Naive thymus-derived CD8-positive, alpha-beta T cell (primary cell): ENCODE measurements at regions not wholly inside any gene's neighbourhood (a gene's known extent, or its start where the extent isn't known, plus 50 kb on each side); places are given as distances from the start of the nearest gene placed in this dataset.
"Not testable (repeated sequence)": the region's sequence is repeated elsewhere in the genome, so short reads cannot be mapped to it uniquely, and the experiment has no call there.

Source experiments
- ATAC-seq, 2 donors: fragments of 150-1000 bp; cut with Tn5 transposase in 1 of 2; sonication (Bioruptor Pico), chemical (Tn5 transposase) in 1 of 2; 1 replicate in 1 of 2; 2 replicates in 1 of 2; pipeline ENCODE4 v1.10.0; 2021; ENCODE audit warnings: mild to moderate bottlenecking in 2 of 2, moderate library complexity in 2 of 2
- POLR2A ChIA-PET: fragments of 350-600 bp; sonication (Branson Sonifier 250); formaldehyde crosslinking; loops from one replicate; lab custom pipeline; 2021; ENCODE audit warnings: antibody characterized with exemption; lab: Charles Lee
- DNase-seq, 10 donors: peaks; one replicate each; pipeline versions ENCODE4 v3.0.0 to v3.0.0-alpha.2; 2020 to 2022
- H3K27ac Mint-ChIP-seq, 10 donors: one replicate each; pipeline ENCODE4 v1.8.0; 2020 to 2022; ENCODE audit warnings: mild to moderate bottlenecking in 10 of 10, mixed read lengths in 10 of 10, moderate library complexity in 4 of 10, inconsistent platforms in 1 of 10
- H3K27me3 Mint-ChIP-seq, 5 donors: one replicate each; pipeline ENCODE4 v1.8.0; 2021 to 2022; ENCODE audit warnings: mixed read lengths in 5 of 5
- H3K36me3 Mint-ChIP-seq, 3 donors: one replicate each; pipeline ENCODE4 v1.8.0; 2020 to 2022; ENCODE audit warnings: mixed read lengths in 3 of 3, mild to moderate bottlenecking in 2 of 3, inconsistent platforms in 1 of 3
- H3K4me1 Mint-ChIP-seq, 4 donors: one replicate each; pipeline ENCODE4 v1.8.0; 2021 to 2022; ENCODE audit warnings: mixed read lengths in 4 of 4
- H3K4me3 Mint-ChIP-seq, 10 donors: one replicate each; pipeline ENCODE4 v1.8.0; 2020 to 2022; ENCODE audit warnings: mild to moderate bottlenecking in 10 of 10, mixed read lengths in 10 of 10, moderate library complexity in 6 of 10, inconsistent platforms in 1 of 10
- H3K9me3 Mint-ChIP-seq, 9 donors: one replicate each; pipeline ENCODE4 v1.8.0; 2020 to 2022; ENCODE audit warnings: mixed read lengths in 9 of 9, mild to moderate bottlenecking in 3 of 9, inconsistent platforms in 1 of 9, moderate library complexity in 1 of 9

DNA sequence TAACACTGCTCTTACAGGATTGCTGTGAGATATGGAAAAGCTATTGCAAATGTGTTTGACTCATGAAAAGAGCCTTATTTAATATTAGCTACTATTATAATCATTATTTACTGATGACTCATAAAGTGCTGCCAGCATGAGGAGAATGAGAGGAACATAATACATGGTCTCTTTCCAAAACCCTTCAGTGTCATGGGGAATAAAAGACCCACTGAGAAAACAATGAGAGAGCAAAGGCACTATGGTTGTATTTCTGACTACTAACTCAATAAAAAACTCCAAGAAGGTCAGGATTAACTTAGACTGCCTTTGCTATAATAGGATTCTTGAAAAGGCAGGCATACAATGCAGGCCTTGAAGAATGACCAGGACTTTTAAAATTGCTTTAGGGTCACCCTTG, 633.5 kb downstream of the DTWD2 start:
- Mint-ChIP-seq H3K4me3 (no peak overlapping the region), H3K9me3 (peaks cover 0 to 12% (median 3%) of the 10 kb centered on the region in 9 donors), H3K27me3 (peaks cover 0 to 3% (median 0%) of the 10 kb centered on the region in 5 donors), H3K4me1 (no peaks in the 10 kb centered on the region), H3K27ac (no peak overlapping the region), H3K36me3 (no peaks in the 10 kb centered on the region)
- POLR2A ChIA-PET: no interaction called here
- DNase-seq: no peak
- no peak for ATAC-seq

DNA sequence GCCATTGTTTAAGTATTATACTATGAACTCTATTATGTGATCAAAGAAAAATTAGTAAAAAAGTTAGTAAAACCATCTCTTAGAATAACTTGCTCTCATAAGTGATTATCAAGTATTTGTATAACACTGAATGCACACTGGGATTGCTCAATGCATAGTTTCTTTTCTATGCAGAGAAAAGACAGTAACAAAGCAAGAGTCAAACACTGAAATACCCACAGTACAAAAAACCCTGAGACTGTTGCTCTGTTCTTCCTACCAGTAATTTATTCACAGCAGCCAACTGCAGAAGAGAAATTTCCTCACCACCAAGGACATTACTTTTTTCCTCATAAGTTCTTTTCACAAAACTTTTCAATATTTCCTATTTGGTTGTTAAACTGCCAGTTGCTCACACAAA, 634.4 kb downstream of the DTWD2 start:
- Mint-ChIP-seq H3K4me1 (no peaks in the 10 kb centered on the region), H3K4me3 (no peak overlapping the region), H3K36me3 (no peaks in the 10 kb centered on the region), H3K27ac (no peak overlapping the region), H3K27me3 (peaks cover 0 to 3% (median 0%) of the 10 kb centered on the region in 5 donors), H3K9me3 (peaks cover 0 to 15% (median 3%) of the 10 kb centered on the region in 9 donors)
- POLR2A ChIA-PET: no interaction called here
- ATAC-seq (no peak), DNase-seq (no peak)

DNA sequence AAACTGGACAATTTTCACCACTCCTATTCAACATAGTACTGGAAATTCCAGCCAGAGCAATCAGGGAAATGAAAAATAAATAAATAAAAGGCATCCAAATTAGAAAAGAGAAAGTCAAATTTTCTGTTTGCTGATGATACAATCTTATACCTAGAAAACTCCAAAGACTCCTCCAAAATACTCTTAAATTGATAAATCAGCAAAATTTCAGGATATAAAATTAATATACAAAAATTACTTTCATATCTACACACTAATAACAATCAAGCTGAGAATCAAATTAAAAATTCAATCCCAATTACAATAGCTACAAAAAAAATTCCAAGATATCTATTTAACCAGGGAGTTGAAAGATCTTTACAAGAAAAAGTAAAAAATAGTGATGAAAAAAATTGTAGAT, 651.9 kb downstream of the DTWD2 start:
- H3K4me3 Mint-ChIP-seq: no peak overlapping the region
- DNase-seq (no peak), ATAC-seq (no peak)
- peaks cover 0 to 35% (median 4%) of the 10 kb centered on the region in 9 donors for H3K9me3 Mint-ChIP-seq
- H3K27ac Mint-ChIP-seq: no peak overlapping the region
- POLR2A ChIA-PET: no interaction called here
- no peaks in the 10 kb centered on the region for H3K36me3 Mint-ChIP-seq
- no peaks in the 10 kb centered on the region for H3K4me1 Mint-ChIP-seq
- no peaks in the 10 kb centered on the region for H3K27me3 Mint-ChIP-seq

DNA sequence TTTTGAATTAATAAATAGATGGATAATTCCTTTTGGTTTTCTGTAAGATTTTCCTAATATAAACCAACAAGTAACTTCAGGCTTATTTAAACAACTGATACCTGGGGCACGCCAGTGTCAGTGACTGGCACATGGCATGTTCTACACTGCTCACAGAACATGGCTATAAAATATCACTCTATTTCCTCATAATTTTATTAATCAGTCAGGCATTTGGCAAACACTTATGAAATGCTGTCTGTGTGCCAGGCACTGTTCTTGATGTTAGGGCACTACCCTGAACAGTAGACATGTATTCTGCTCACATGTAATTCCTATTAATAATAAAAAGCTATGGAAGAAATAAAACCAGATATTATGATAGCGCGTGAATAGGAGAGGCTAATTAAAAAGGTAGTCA, 661.0 kb downstream of the DTWD2 start:
- Mint-ChIP-seq H3K36me3 (peaks cover 0 to 7% (median 0%) of the 10 kb centered on the region in 3 donors), H3K9me3 (peaks cover 0 to 16% (median 8%) of the 10 kb centered on the region in 9 donors), H3K4me1 (no peaks in the 10 kb centered on the region), H3K27me3 (peaks cover 0 to 2% (median 0%) of the 10 kb centered on the region in 5 donors), H3K27ac (no peak overlapping the region), H3K4me3 (no peak overlapping the region)
- POLR2A ChIA-PET: no interaction called here
- ATAC-seq (no peak), DNase-seq (no peak)

DNA sequence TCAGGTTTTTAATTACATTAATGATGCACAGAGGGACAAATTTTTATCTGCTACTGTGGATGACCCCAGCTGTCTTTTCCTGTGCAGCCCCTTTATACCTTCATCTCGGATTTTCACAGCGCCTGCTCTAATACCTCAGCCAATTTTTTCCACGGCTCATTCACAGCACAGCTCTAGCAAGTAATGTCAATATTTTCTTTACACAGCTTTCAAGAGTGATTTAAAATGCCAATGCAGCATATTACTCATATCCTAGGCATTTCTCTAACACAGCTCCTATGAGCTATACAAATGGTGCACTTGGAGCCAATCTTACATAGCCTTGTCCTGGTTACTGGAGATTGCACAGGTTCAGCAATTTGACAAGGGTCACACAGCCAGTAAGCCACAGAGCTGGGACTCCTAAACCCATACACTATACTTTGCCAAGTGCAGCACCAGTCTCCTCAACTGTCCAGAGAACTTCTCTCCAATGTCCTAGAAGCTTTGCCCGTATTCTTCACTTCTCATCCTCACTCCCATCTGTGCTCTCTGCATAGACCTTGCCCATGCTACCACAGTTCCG, 661.8 kb downstream of the DTWD2 start:
- no peak overlapping the region for H3K27ac Mint-ChIP-seq
- DNase-seq: no peak
- H3K4me3 Mint-ChIP-seq: no peak overlapping the region
- no peaks in the 10 kb centered on the region for H3K4me1 Mint-ChIP-seq
- peaks cover 0 to 22% (median 6%) of the 10 kb centered on the region in 9 donors for H3K9me3 Mint-ChIP-seq
- no peak for ATAC-seq
- peaks cover 0 to 2% (median 0%) of the 10 kb centered on the region in 5 donors for H3K27me3 Mint-ChIP-seq
- POLR2A ChIA-PET: no interaction called here
- H3K36me3 Mint-ChIP-seq: peaks cover 0 to 7% (median 0%) of the 10 kb centered on the region in 3 donors

DNA sequence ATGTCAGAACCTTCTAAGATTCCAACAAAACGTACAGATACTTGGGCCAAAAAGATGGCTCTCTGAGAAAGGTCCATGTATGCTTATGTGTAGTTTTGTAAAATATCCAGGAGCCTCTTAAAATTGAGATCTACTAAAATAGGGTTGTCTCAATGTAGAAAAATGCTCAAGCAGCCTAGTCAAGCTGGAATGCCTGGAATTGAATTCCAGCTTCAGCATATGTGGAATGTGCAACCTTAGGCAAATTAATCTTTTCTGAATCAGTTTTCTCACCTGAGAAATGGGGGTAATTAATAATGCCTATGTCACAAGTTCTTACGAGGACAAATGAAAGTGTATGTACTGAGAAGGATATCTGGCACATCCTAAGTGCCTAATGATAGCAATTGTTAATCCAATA, 662.4 kb downstream of the DTWD2 start:
- POLR2A ChIA-PET: no interaction called here

DNA sequence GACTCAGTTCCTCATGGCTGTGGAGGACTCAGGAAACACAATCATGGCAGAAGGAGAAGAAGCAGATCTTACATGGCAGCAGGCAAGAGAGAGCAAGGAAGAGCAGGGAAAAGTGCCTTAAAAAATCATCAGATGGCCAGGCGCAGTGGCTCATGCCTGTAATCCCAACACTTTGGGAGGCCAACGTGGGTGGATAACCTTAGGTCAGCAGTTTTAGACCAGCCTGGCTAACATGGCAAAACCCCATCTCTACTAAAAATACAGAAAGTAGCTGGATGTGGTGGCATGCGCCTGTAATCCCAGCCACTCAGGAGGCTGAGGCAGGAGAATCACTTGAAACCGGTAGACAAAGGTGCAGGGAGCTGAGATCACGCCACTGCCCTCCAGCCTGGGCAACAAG, 664.6 kb downstream of the DTWD2 start:
- peaks cover 0 to 32% (median 8%) of the 10 kb centered on the region in 9 donors for H3K9me3 Mint-ChIP-seq
- H3K36me3 Mint-ChIP-seq, H3K27me3 Mint-ChIP-seq, H3K4me1 Mint-ChIP-seq, H3K27ac Mint-ChIP-seq, DNase-seq, H3K4me3 Mint-ChIP-seq, ATAC-seq, POLR2A ChIA-PET: not testable (repeated sequence)

More for the DNA sequence above, 662.4 kb downstream of the DTWD2 start:
- H3K4me1 Mint-ChIP-seq: no peaks in the 10 kb centered on the region
- DNase-seq: no peak
- peaks cover 0 to 25% (median 6%) of the 10 kb centered on the region in 9 donors for H3K9me3 Mint-ChIP-seq
- peaks cover 0 to 7% (median 0%) of the 10 kb centered on the region in 3 donors for H3K36me3 Mint-ChIP-seq
- no peak for ATAC-seq
- no peak overlapping the region for H3K27ac Mint-ChIP-seq
- H3K27me3 Mint-ChIP-seq: peaks cover 0 to 2% (median 0%) of the 10 kb centered on the region in 5 donors
- no peak overlapping the region for H3K4me3 Mint-ChIP-seq

DNA sequence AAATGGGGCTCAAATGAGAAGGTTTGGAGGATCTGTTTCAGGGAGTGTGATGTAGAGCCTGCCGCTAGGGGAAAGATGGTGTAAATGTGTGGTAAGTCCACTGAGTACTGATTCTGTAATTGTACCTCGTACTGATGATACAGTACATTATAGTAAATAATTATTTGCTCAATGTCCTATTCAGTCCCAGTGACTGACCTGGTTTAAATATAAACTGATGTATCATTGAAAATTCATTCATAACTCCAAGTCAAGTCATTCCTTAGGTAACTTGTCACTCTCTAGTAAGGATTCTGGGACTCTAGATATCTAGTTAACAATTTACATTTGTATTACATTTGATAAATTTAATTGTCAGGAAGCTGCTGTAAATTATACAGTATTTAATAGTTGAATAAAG, 667.3 kb downstream of the DTWD2 start:
- Mint-ChIP-seq H3K27me3 (peaks cover 0 to 2% (median 0%) of the 10 kb centered on the region in 5 donors), H3K4me1 (no peaks in the 10 kb centered on the region), H3K36me3 (peaks cover 0 to 7% (median 0%) of the 10 kb centered on the region in 3 donors), H3K4me3 (no peak overlapping the region), H3K9me3 (peaks cover 0 to 32% (median 8%) of the 10 kb centered on the region in 9 donors), H3K27ac (no peak overlapping the region)
- DNase-seq (no peak), ATAC-seq (no peak)
- POLR2A ChIA-PET: no interaction called here

DNA sequence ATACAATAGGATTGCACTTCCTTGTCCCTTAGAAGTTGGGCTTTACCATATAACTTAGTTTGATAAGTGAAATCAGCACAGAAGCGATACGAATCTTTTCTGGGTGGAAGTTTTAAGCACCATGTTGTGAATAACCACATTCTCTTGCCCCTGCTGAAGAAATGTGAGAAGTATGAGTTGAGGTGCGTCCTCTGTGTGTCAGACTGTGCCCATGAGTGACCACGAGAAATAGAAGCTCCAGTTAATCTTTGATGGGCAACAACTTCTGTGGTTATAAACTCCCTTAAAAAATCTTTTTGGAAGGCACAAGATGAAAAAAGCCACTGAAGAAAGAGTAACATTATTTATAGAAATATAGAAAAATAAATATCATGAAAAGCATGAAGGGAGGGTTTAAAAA, 668.2 kb downstream of the DTWD2 start:
- POLR2A ChIA-PET: no interaction called here
- Mint-ChIP-seq H3K9me3 (peaks cover 0 to 32% (median 8%) of the 10 kb centered on the region in 9 donors), H3K27ac (no peak overlapping the region), H3K4me3 (no peak overlapping the region), H3K36me3 (peaks cover 0 to 7% (median 0%) of the 10 kb centered on the region in 3 donors), H3K4me1 (no peaks in the 10 kb centered on the region), H3K27me3 (peaks cover 0 to 2% (median 0%) of the 10 kb centered on the region in 5 donors)
- DNase-seq (no peak), ATAC-seq (no peak)

DNA sequence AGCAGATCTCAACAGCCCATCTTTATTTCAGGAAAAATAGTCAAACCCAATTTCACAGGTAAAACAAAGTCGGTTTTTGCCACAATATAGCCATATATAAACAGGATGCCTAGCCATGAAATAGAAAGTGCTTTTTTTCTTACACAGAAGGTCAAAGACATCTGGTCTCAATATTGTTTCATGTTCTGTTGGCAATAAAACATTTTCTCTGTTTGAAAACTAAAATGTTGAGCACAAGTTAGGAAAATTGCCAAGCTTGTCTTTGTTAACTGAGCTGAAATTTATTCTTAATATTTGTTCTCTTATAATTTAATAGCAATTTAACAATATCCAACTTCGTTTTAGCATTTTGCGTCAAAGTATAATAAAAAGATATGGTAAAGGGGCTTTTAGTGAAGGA, 673.4 kb downstream of the DTWD2 start:
- Mint-ChIP-seq H3K4me3 (no peak overlapping the region), H3K4me1 (no peaks in the 10 kb centered on the region), H3K27me3 (no peaks in the 10 kb centered on the region), H3K36me3 (no peaks in the 10 kb centered on the region), H3K27ac (no peak overlapping the region), H3K9me3 (peaks cover 0 to 5% (median 0%) of the 10 kb centered on the region in 9 donors)
- POLR2A ChIA-PET: no interaction called here
- ATAC-seq: no peak
- no peak for DNase-seq

DNA sequence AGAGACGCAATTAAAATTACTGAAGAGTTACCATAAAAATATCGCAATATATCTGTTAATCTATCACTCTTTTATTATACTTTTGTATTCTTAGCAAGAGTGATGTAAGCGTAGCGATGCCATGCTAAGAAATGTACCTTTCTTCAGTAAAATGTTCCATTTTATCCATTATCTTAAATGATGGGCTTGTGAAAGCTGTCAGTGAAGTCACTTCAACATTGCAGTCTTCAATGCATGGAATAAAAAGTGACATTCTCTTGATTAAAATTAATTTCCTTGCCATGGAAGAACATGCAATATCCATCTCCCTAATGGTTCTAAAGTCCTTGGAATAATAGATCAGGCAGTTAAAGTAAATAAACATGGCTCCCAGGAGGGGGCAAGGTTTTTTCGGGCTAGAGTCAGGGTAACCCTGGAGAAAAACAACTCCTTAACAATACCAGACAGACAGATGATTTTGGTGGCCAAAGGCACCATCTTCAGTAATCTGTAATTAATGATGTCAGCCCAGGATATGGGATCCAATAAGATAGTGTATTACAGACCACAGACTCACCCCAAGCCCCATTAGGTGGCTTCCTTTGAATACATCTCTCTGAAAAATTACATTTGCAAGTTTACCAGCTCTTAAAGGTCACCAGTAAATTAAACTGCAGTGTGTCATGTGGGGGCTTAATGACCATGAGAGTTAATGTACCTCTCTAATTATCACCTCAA, 677.1 kb downstream of the DTWD2 start:
- POLR2A ChIA-PET: no interaction called here
- peaks cover 0 to 5% (median 0%) of the 10 kb centered on the region in 9 donors for H3K9me3 Mint-ChIP-seq
- no peak overlapping the region for H3K4me3 Mint-ChIP-seq
- H3K4me1 Mint-ChIP-seq: no peaks in the 10 kb centered on the region
- ATAC-seq: no peak
- H3K36me3 Mint-ChIP-seq: no peaks in the 10 kb centered on the region
- H3K27ac Mint-ChIP-seq: no peak overlapping the region
- H3K27me3 Mint-ChIP-seq: no peaks in the 10 kb centered on the region
- DNase-seq: no peak

DNA sequence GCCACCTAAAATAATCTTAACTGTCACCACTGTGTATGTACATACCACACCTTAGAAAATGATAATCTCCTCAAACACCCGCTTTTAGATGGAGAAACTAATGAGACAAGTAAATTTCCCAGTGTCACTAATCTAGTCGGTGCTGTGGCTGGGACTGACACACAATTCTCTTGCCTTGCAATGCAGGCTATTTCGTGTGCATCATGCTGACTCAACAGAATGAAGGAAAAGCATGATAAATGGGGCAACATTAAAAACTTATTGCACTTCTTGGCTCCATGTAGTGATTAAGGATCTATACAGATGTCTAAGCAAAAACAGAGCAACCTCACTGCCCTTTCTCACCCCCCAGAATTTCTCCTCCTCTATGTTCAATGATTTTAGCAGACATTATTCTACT, 677.9 kb downstream of the DTWD2 start:
- H3K4me3 Mint-ChIP-seq: no peak overlapping the region
- DNase-seq (no peak), ATAC-seq (no peak)
- H3K27ac Mint-ChIP-seq: no peak overlapping the region
- no peaks in the 10 kb centered on the region for H3K27me3 Mint-ChIP-seq
- no peaks in the 10 kb centered on the region for H3K4me1 Mint-ChIP-seq
- H3K36me3 Mint-ChIP-seq: no peaks in the 10 kb centered on the region
- peaks cover 0 to 11% (median 0%) of the 10 kb centered on the region in 9 donors for H3K9me3 Mint-ChIP-seq
- POLR2A ChIA-PET: no interaction called here

DNA sequence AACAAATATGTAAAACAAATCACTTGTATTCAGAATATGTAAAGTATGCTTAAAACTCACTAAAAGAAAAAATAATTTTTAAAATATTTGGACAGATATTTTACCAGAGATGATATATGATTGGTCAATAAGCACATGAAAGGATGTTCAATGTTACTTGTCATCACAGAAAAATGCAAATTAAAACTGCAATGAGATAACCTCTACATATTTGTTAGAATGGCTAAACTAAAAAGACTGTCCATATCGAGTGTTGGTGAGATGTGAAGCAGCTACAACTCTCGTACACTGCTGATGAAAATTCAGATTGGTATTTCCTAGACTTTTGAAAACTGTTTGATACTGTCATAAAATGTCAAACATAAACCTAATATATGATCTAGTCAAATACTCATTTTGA, 685.1 kb downstream of the DTWD2 start:
- Mint-ChIP-seq H3K27ac (no peak overlapping the region), H3K9me3 (peaks cover 0 to 21% (median 1%) of the 10 kb centered on the region in 9 donors), H3K4me1 (no peaks in the 10 kb centered on the region), H3K27me3 (no peaks in the 10 kb centered on the region), H3K36me3 (no peaks in the 10 kb centered on the region), H3K4me3 (no peak overlapping the region)
- POLR2A ChIA-PET: no interaction called here
- no peak for DNase-seq
- ATAC-seq: no peak
